ENCODE measurements at regions not wholly inside any gene's neighbourhood (a gene's known extent, or its start where the extent isn't known, plus 50 kb on each side); places are given as distances from the start of the nearest gene placed in this dataset.

- TF ChIP-seq ZSCAN18 (tag by site-specific recombination; IDR thresholded peaks at IDR 0.05) (no peak), ZNF701 (tag by site-specific recombination; IDR thresholded peaks at IDR 0.05) (no peak), CTCF (tag by site-specific recombination; IDR thresholded peaks at IDR 0.05) (no peak), ZNF248 (tag by site-specific recombination; IDR thresholded peaks at IDR 0.05) (no peak), ZBTB8A (tag by site-specific recombination; IDR thresholded peaks at IDR 0.05) (no peak)
Observed at GRCh38 chr6:11475016-11475415, 62.5 kb upstream of the TMEM170B start.
